NCI-H146 (cell line): ENCODE measurements at regions not wholly inside any gene's neighbourhood (a gene's known extent, or its start where the extent isn't known, plus 50 kb on each side); places are given as distances from the start of the nearest gene placed in this dataset.
A peak's percentile ranks its signal among the peaks of the same experiment; 100 is the strongest.

ENCODE experiments used
- DNase-seq: peaks from one replicate; lab custom pipeline; 2025; lab: John Stamatoyannopoulos, UW

GRCh38 chr1:228977741-228978140 is 242.5 kb downstream of the RHOU start:
- no peak for DNase-seq

- DNase-seq, result no peak
These were observed 243.4 kb downstream of the RHOU start for GRCh38 chr1:228978484-228979324.

GRCh38 chr1:228979325-228979699 is 244.0 kb downstream of the RHOU start:
- DNase-seq, result no peak

DNA sequence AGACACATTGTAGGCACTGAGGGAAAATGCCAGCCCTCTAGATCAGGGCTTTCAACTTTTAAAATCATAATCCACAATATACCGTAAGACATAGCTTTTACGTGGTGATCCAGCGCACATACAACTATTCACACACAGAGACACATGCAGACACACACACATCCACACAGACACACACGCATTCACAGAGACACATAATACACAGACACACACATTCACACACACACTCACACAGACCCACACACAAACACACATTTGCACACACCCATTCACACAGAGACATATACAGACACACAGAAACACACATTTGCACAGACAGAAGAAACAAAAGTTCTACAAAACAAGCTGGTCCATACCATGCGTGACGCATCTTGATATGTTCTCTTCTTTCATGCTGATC is 244.5 kb downstream of the RHOU start:
- no peak for DNase-seq

DNA sequence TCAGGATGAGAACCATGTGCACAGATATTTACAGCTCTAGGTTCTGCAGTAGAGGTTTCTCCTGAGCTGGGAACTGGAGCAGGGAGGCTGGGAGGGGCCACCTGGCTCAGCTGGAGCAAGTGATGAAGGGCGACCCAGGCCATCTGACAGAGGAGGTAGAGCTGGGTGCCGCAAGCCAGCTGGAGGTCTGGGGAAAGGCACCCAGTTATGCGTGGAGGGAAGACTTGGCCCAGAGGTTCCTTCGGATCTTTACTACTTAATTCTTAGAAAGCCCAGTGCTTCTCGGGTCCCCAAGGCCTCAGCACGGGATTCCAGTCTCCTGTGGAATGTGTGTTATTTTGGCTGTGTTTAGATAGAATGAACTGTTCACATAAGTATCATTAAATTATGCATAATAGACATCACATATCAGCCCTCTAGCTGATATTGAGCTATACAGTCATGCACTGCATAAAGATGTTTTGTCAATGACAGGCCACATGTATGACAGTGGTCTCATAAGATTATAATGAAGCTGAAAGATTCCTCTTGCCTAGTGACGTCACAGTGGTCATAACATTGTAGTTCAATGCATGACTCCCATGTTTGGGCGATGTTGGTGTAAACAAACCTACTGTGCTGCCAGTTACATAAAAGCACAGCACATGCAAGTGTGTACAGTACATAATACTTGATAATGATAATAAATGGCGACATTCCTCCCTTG is 245.1 kb downstream of the RHOU start:
- DNase-seq, result no peak

GRCh38 chr1:228982637-228983036 is 247.4 kb downstream of the RHOU start:
- DNase-seq, result no peak

DNA sequence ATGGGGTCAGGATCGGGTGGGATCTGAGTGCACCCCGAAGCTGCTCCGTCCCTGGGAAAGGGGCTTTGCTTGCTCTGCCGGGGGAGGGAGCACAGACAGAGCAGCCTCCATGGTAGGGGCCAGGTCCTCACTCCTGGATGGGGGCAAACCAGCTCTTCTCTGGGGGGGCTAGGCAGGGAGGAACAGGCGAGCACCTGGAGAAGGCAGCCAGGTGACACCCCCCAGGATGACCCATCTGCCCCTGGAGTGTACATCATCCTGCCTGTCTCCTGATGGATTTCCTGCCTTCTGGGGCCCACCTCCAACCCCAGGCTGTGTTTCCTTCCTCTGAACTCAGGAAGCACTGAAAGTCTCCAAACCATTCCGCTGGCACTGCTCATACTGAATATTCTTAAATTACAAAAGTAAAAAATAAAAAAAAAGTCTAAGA is 248.0 kb downstream of the RHOU start:
- no peak for DNase-seq

GRCh38 chr1:228983661-228984060 is 248.4 kb downstream of the RHOU start:
- DNase-seq, result no peak

DNA sequence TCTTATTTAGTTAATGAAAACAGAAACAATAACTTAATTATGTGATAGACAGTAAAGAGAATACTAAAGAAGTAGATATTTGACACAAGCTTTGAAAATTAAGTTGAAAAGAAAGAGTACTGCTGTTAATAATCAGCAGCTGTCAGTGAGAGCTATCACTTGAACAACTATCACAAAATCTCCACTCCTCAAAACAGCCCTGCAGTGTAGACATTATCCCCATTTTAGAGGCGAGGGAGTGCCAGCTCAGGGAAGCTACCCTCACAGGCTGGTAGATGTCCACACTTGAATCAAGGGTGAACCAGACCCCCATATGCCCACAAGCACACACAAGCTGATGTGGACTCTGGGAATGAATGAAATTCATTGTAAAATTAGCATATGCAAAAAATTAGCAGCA is 248.8 kb downstream of the RHOU start:
- DNase-seq, result no peak

GRCh38 chr1:228984646-228985631 is 249.7 kb downstream of the RHOU start:
- DNase-seq, result no peak

- no peak for DNase-seq
These were observed 250.4 kb downstream of the RHOU start for GRCh38 chr1:228985661-228986060.

- DNase-seq, result no peak
These were observed 251.0 kb downstream of the RHOU start for GRCh38 chr1:228986093-228986904.

DNA sequence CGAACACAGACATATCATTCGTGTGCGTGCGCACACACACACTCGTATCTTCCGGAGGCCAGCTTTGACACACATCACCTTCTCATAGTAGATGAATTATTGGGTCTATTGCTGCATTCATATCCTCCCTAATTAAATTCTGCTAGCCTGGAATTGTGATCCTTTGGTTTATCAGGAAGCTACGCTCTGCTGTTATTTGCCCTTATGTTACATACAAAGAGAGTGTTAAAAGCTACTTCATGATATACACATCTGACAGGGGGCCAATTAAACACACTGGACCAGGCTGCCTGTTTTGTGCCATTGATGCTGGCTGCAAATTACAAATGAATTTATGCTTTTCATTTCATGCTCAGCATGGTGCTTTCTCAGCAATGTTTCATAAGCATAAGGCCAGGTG is 252.0 kb downstream of the RHOU start:
- DNase-seq, result peak; percentile 11

DNA sequence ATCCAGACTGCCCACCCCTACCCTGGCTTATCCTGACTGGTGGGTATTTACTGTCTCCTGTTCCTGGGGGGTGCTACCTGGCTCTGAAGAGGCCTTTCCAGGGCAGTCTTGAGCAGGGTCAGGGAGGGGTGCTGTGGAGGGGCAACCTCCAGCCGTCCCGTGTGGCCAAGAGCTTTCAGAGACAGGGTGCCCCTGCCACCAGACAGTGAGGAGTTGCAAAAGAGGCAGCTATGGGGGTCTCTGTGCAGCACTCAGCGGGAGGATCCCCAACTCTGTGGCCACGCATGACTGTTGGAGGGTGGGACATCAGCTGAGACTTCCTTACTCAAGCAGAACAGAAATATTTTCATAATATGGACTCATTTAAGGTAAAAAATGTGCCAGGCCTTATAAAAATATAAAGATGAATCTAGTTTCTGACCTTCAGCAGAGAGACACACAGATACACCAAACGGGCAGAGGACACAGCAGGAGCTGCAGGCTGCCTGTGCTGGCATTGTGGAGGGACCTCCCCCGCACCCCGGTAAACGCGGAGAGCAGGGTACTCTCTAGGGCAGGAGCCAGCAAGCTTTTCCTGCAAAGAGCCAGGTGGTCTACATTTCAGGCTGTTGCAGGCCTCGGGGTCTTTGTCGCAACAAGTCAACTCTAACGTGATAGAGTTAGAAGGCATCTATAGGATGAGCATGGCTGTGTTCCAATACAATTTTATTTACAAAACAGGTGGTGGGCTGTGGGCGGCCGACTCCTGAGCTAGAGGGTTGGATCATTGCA is 252.6 kb downstream of the RHOU start:
- no peak for DNase-seq

DNA sequence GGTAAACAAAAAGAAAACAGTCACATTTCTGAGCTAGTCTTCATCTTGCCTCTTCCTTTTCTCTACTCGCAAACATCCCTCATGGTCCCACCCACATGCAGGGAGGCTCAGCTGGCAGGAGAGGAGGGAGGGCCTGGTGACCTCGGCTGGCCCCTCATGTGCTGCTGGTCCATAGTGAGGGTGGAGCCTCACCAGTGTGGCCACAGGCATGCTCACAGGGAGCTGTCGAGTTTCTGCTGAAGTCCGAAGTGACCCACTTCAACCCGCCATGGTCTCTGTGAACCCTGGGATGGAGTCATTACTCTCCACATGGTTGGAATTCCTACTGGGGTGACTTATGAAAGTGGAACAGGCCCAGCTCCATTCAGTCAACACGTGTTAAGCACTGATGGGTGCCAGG is 253.4 kb downstream of the RHOU start:
- no peak for DNase-seq

DNA sequence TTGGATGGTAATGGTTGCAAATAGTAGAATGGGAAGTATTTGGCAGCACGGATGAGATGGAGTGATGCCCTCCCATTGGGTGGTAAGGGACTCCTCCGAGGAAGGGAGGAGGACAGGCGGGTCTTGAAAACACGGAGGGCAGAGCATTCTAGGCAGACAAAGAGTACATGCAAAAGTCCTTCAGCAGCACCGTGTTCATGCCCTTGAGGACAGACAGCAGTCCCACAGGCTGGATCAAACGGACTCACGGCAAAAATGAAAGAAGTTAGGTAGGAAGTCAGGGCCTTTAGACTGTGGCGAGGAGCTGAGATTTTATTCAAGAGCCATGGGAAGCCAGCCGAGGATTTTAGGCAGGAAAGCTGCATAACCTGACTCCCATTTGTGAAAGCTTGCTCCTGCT is 253.9 kb downstream of the RHOU start:
- DNase-seq, result no peak

GRCh38 chr1:228989676-228989991 is 254.4 kb downstream of the RHOU start:
- no peak for DNase-seq

GRCh38 chr1:228989992-228990827 is 254.9 kb downstream of the RHOU start:
- DNase-seq, result peak; percentile 78

DNA sequence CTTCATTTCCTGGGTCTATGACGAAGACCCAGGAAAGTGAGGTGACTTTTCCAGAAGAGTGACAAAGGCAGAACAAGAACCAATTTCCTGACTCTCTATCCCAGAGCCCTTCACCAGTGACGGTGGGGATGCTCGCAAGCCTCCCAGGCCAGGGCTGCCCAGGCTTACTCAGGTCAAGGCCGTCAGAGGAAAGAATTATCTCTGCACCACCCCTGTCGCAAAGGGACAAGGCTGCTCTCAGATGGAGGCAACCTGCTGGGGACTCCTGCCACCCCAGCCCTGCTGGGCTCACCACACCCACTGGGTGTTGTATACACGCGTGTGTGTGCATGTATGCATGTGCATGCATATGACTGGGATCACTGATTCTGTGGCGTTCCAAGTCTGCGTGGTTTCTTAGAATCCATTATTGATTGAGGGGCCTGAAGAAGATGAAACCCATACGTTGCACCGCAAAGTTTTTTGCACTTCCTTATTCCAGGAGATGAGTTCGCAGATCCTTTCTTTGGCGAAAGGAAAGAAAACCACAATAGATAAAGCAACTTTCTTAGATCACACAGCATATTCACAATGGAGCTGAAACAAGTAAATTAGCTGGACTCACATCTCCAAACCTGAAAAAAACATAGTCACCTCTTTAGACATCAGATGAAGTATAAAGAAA is 255.8 kb downstream of the RHOU start:
- no peak for DNase-seq
